SH-SY5Y (cell line): ENCODE measurements at regions not wholly inside any gene's neighbourhood (a gene's known extent, or its start where the extent isn't known, plus 50 kb on each side); places are given as distances from the start of the nearest gene placed in this dataset.

Experiments
- GATA2 ChIP-seq: IDR thresholded peaks from 2 replicates; pipeline ENCODE4 v1.6.1; 2011; ENCODE audit warnings: mild to moderate bottlenecking, low read depth, low read length
- GATA3 ChIP-seq: IDR thresholded peaks from 2 replicates; pipeline ENCODE4 v1.6.1; 2011; ENCODE audit warnings: low read depth, mild to moderate bottlenecking, low read length, moderate library complexity

DNA sequence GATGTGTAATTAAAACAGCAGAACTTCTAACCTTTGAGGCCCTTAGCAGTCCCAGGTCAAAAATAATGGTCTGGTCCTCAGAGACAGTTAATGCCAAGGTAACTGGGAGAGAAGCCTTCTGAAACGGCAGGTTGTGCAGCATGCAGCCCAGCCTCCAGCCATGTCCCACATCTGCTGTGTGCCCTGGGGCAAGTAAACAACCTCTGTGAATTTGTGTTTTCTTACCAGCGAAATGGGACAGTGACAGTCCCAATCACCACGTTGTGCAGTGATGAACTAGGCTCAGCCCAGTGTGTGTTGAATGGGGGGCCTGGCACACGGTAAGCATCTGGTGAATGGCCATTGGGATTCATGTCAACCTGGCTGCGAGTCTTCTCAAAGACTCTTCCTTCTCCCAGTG, 61.2 kb downstream of the EMX2 start:
- TF ChIP-seq GATA2 (no peak), GATA3 (no peak)
